GM12878 (cell line): ENCODE measurements at regions not wholly inside any gene's neighbourhood (a gene's known extent, or its start where the extent isn't known, plus 50 kb on each side); places are given as distances from the start of the nearest gene placed in this dataset.
"Not testable (repeated sequence)": the region's sequence is repeated elsewhere in the genome, so short reads cannot be mapped to it uniquely, and the experiment has no call there.

Experiments
- ATAC-seq: fragments of 200-7000 bp; cut with Tn5 transposase; 3 replicates; pipeline ENCODE4 v1.9.1; 2020; ENCODE audit warnings: mild to moderate bottlenecking, moderate library complexity
- BruUV-seq: library from RNA; stranded (reverse); fragments of 400-500 nt; replicated peaks from 2 replicates; lab custom pipeline; 2021; lab: Mats Ljungman, UMichigan
- CTCF ChIA-PET: fragments of 300-600 bp; sonication (Branson Sonifier 250); formaldehyde crosslinking; extraction: SDS; loops from one replicate; lab custom pipeline; 2021; ENCODE audit warnings: inconsistent platforms; lab: Yijun Ruan, JAX
- POLR2A ChIA-PET: fragments of 350-600 bp; formaldehyde crosslinking; extraction: SDS; loops from one replicate; lab custom pipeline; 2021; ENCODE audit warnings: inconsistent platforms; lab: Charles Lee
- RAD21 ChIA-PET: fragments of 300-600 bp; sonication (Branson Sonifier 250); formaldehyde crosslinking; loops from one replicate; lab custom pipeline; 2023; ENCODE audit warnings: antibody characterized with exemption; ENCODE audit not compliant: unreplicated experiment; lab: Charles Lee
- SMC1A ChIA-PET: fragments of 300-600 bp; sonication (Branson Sonifier 250); formaldehyde crosslinking; loops from one replicate; lab custom pipeline; 2023; ENCODE audit not compliant: unreplicated experiment, uncharacterized antibody; lab: Charles Lee
- DNase-seq: peaks from one replicate; pipeline ENCODE4 v3.0.0-alpha.2; 2011; ENCODE audit warnings: low read depth, low spot score
- FAIRE-seq: peaks from 3 replicates; lab custom pipeline; 2011; peaks lifted over from hg19 to GRCh38; lab: Jason Lieb, UNC
- H2AFZ ChIP-seq: 2 replicates; pipeline ENCODE4 v1.6.0; 2011; ENCODE audit warnings: low read depth, low read length, control low read depth; ENCODE audit not compliant: control insufficient read depth
- H3K27ac ChIP-seq: 2 replicates; pipeline ENCODE4 v1.5.1; 2011; ENCODE audit warnings: control low read depth; ENCODE audit not compliant: control insufficient read depth, insufficient read depth
- H3K27me3 ChIP-seq, 2 experiments: replicated peaks in 1 of 2; 2 replicates each; pipeline versions ENCODE4 v1.6.0 to v1.6.1; 2011; ENCODE audit warnings: low read length in 1 of 2; ENCODE audit not compliant: control insufficient read depth in 2 of 2, insufficient read depth in 2 of 2
- H3K36me3 ChIP-seq, 2 experiments: 2 replicates each; pipeline ENCODE4 v1.5.1; 2011; ENCODE audit warnings: low read length in 1 of 2; ENCODE audit not compliant: control insufficient read depth in 2 of 2, insufficient read depth in 2 of 2
- H3K4me1 ChIP-seq: 2 replicates; pipeline ENCODE4 v1.6.1; 2011; ENCODE audit warnings: mild to moderate bottlenecking, low read length, moderate library complexity, mixed read lengths; ENCODE audit not compliant: control insufficient read depth, insufficient read depth
- H3K4me2 ChIP-seq: 2 replicates; pipeline ENCODE4 v1.6.0; 2011; ENCODE audit warnings: control low read depth; ENCODE audit not compliant: control insufficient read depth, insufficient read depth
- H3K4me3 ChIP-seq: fragments of 200-600 bp; sonication (generic); 2 replicates; pipeline ENCODE4 v1.5.1; 2016
- H3K79me2 ChIP-seq: 2 replicates; pipeline ENCODE4 v1.6.0; 2011; ENCODE audit warnings: low read length; ENCODE audit not compliant: control insufficient read depth, insufficient read depth
- H3K9ac ChIP-seq: 2 replicates; pipeline ENCODE4 v1.8.0; 2011; ENCODE audit warnings: low read length, control low read depth, mixed read lengths; ENCODE audit not compliant: control insufficient read depth, insufficient read depth
- H3K9me3 ChIP-seq: replicated peaks from 3 replicates; pipeline ENCODE4 v1.5.1; 2011; ENCODE audit warnings: mild to moderate bottlenecking, low read length; ENCODE audit not compliant: control insufficient read depth, insufficient read depth
- H4K20me1 ChIP-seq: 2 replicates; pipeline ENCODE4 v1.6.0; 2011; ENCODE audit not compliant: control insufficient read depth, insufficient read depth
- NFYB ChIP-seq: IDR thresholded peaks from 2 replicates; pipeline ENCODE4 v1.6.1; 2011; ENCODE audit warnings: low read depth, mild to moderate bottlenecking, low read length, improper control_type of control experiment, moderate library complexity; ENCODE audit not compliant: insufficient read depth
- SUZ12 ChIP-seq: fragments of 200-600 bp; sonication (generic); IDR thresholded peaks from one replicate; pipeline ENCODE4 v1.6.1; 2018; ENCODE audit warnings: antibody characterized with exemption, mild to moderate bottlenecking; ENCODE audit not compliant: unreplicated experiment
- YY1 ChIP-seq: IDR thresholded peaks from 2 replicates; pipeline ENCODE4 v1.6.1; 2011; ENCODE audit warnings: low read depth, mild to moderate bottlenecking, low read length
- ZNF207 ChIP-seq: fragments of 450-650 bp; IDR thresholded peaks from 2 replicates; pipeline ENCODE4 v1.6.1; 2014; ENCODE audit warnings: antibody characterized with exemption, mild to moderate bottlenecking, borderline replicate concordance
- WGBS: methylation state at CpG from one replicate; pipeline ENCODE4 v1.1.6; 2016; ENCODE audit warnings: low lambda C conversion rate; ENCODE audit not compliant: insufficient replicate concordance, insufficient coverage; ENCODE audit errors: missing lambda C conversion rate; 5-methylcytosine and 5-hydroxymethylcytosine counted together
- in situ Hi-C: fragments of 300-500 bp; cut with MboI; formaldehyde crosslinking; loops from 9 replicates; pipeline ENCODE4 v1.14.3; 2018; ENCODE audit warnings: mixed read lengths
- intact Hi-C: fragments of 100-400 bp; cut with micrococcal nuclease; formaldehyde crosslinking; loops from one replicate; pipeline ENCODE4 v1.14.2; 2022; ENCODE audit not compliant: unreplicated experiment

DNA sequence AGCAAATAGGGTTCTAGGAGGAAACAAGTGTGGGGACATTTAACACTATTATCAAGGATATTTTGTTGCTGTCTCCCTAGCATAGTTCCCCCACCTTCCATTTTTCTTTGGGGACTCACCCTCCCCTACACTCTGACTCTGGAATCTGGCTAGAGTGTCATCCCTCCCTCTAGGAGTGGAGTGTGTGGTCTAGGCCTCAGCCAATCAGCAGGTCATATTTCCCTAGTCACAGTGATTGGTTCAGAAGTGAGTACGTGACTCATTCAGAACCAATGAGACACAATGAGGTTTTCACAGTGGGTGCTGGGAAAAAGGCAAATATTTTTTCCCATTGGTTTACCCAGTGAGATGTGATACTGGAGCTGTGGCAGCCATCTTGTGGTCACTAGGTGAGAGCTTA is 234.4 kb downstream of the SHQ1 start:
- Histone ChIP-seq H3K9me3 (no peaks in the 10 kb centered on the region; the same call in 2 of the 3 replicates), H3K27ac (no peak overlapping the region), H3K4me1 (peaks cover 5% of the 10 kb centered on the region; the same call in 1 of the 2 replicates), H3K27me3 (no peaks in the 10 kb centered on the region), H3K9ac (no peak overlapping the region), H3K4me3 (no peak overlapping the region), H3K4me2 (no peak overlapping the region), H3K79me2 (no peaks in the 10 kb centered on the region), H2AFZ (no peak overlapping the region), H3K36me3 (no peaks in the 10 kb centered on the region), H4K20me1 (no peaks in the 10 kb centered on the region)
- RAD21 ChIA-PET, result interaction anchor here (0.7 kb wide), 1 partner anchor 367 kb away, joined by 3 read pairs; no protein-coding TSS in a partner anchor
- TF ChIP-seq SUZ12 (no peak), NFYB (peak; percentile 37; the same call in 1 of the 2 replicates), YY1 (0 out of 2 replicates have a peak, but pooled peaks have one; percentile 23), ZNF207 (no peak)
- FAIRE-seq (no peak), DNase-seq (no peak), ATAC-seq (no peak)
- POLR2A ChIA-PET, result no interaction called here
- CTCF ChIA-PET, result interaction anchor here (1.4 kb wide), 1 partner anchor 29 kb away, joined by 3 read pairs; no protein-coding TSS in a partner anchor
- 94% methylated on average over 1 of the region's 1 CpG for WGBS
- BruUV-seq, result no TSS peak
- intact Hi-C loops, result no loop called here
- in situ Hi-C loops, result no loop called here
- SMC1A ChIA-PET, result no interaction called here

- H3K4me1 ChIP-seq, SMC1A ChIA-PET, H3K27ac ChIP-seq, ATAC-seq, H3K4me2 ChIP-seq, POLR2A ChIA-PET, CTCF ChIA-PET, H4K20me1 ChIP-seq, H3K4me3 ChIP-seq, BruUV-seq, H2AFZ ChIP-seq, DNase-seq, H3K9ac ChIP-seq, in situ Hi-C loops, H3K79me2 ChIP-seq, intact Hi-C loops, RAD21 ChIA-PET, FAIRE-seq, H3K36me3 ChIP-seq, H3K9me3 ChIP-seq, H3K27me3 ChIP-seq: not testable (repeated sequence)
- 77% methylated on average over 5 of the region's 5 CpGs for WGBS
These were observed 239.1 kb downstream of the SHQ1 start for GRCh38 chr3:72609114-72609513.
